BJ (cell line): ENCODE measurements at regions not wholly inside any gene's neighbourhood (a gene's known extent, or its start where the extent isn't known, plus 50 kb on each side); places are given as distances from the start of the nearest gene placed in this dataset.
"Not testable (repeated sequence)": the region's sequence is repeated elsewhere in the genome, so short reads cannot be mapped to it uniquely, and the experiment has no call there.

Experiments
- CTCF ChIA-PET: fragments of 350-600 bp; formaldehyde crosslinking; extraction: SDS; loops from one replicate; lab custom pipeline; 2021; ENCODE audit warnings: antibody characterized with exemption, inconsistent platforms; lab: Yijun Ruan, JAX
- POLR2A ChIA-PET: fragments of 300-600 bp; sonication (Branson Sonifier 250); formaldehyde crosslinking; extraction: SDS; loops from one replicate; lab custom pipeline; 2021; ENCODE audit warnings: antibody characterized with exemption; lab: Charles Lee
- DNase-seq: peaks from one replicate; pipeline ENCODE4 v3.0.0-alpha.2; 2011; ENCODE audit warnings: low read depth
- H3K27me3 ChIP-seq: 2 replicates; pipeline ENCODE4 v1.6.0; 2011; ENCODE audit warnings: low read length; ENCODE audit not compliant: control insufficient read depth, insufficient read depth
- H3K36me3 ChIP-seq: 2 replicates; pipeline ENCODE4 v1.5.1; 2011; ENCODE audit warnings: low read length; ENCODE audit not compliant: control insufficient read depth, insufficient read depth
- H3K4me3 ChIP-seq: 2 replicates; pipeline ENCODE4 v1.5.1; 2011; ENCODE audit warnings: low read depth, mild to moderate bottlenecking, control low read depth, low read length
- TF ChIP-seq, protein P1 (sequence below): IDR thresholded peaks from 2 replicates; pipeline ENCODE4 v1.5.1; 2011; ENCODE audit warnings: low read depth, mild to moderate bottlenecking, control low read depth, inconsistent platforms, low read length, moderate library complexity; ENCODE audit not compliant: insufficient read depth

- TF ChIP-seq, protein P1, sequence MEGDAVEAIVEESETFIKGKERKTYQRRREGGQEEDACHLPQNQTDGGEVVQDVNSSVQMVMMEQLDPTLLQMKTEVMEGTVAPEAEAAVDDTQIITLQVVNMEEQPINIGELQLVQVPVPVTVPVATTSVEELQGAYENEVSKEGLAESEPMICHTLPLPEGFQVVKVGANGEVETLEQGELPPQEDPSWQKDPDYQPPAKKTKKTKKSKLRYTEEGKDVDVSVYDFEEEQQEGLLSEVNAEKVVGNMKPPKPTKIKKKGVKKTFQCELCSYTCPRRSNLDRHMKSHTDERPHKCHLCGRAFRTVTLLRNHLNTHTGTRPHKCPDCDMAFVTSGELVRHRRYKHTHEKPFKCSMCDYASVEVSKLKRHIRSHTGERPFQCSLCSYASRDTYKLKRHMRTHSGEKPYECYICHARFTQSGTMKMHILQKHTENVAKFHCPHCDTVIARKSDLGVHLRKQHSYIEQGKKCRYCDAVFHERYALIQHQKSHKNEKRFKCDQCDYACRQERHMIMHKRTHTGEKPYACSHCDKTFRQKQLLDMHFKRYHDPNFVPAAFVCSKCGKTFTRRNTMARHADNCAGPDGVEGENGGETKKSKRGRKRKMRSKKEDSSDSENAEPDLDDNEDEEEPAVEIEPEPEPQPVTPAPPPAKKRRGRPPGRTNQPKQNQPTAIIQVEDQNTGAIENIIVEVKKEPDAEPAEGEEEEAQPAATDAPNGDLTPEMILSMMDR = no peak
- DNase-seq = no peak
- POLR2A ChIA-PET = no interaction called here
- Histone ChIP-seq H3K27me3 (no peaks in the 10 kb centered on the region), H3K36me3 (no peaks in the 10 kb centered on the region), H3K4me3 (no peak overlapping the region)
- CTCF ChIA-PET = interaction anchor here (0.6 to 1.6 kb wide), 4 partner anchors 13 to 193 kb away, joined by 3 to 6 read pairs (median 3); no protein-coding TSS in a partner anchor
Observed at GRCh38 chr2:142796588-142796987, 80.9 kb upstream of the KYNU start.

GRCh38 chr2:142796161-142796560 lies 81.3 kb upstream of the KYNU start:
- TF ChIP-seq, protein P1 = no peak
- no peaks in the 10 kb centered on the region for H3K27me3 ChIP-seq
- POLR2A ChIA-PET = no interaction called here
- CTCF ChIA-PET = interaction anchor here (0.6 to 1.6 kb wide), 4 partner anchors 12 to 193 kb away, joined by 3 to 6 read pairs (median 3); no protein-coding TSS in a partner anchor
- no peaks in the 10 kb centered on the region for H3K36me3 ChIP-seq
- no peak overlapping the region for H3K4me3 ChIP-seq
- DNase-seq = no peak

- CTCF ChIA-PET = interaction anchor here (1.6 kb wide), 1 partner anchor 185 kb away, joined by 5 read pairs; no protein-coding TSS in a partner anchor
- no peak for DNase-seq
- Histone ChIP-seq H3K4me3 (no peak overlapping the region), H3K36me3 (no peaks in the 10 kb centered on the region), H3K27me3 (no peaks in the 10 kb centered on the region)
- POLR2A ChIA-PET = no interaction called here
- TF ChIP-seq, protein P1 = no peak
Observed at GRCh38 chr2:142794850-142795249, 82.6 kb upstream of the KYNU start.

DNA sequence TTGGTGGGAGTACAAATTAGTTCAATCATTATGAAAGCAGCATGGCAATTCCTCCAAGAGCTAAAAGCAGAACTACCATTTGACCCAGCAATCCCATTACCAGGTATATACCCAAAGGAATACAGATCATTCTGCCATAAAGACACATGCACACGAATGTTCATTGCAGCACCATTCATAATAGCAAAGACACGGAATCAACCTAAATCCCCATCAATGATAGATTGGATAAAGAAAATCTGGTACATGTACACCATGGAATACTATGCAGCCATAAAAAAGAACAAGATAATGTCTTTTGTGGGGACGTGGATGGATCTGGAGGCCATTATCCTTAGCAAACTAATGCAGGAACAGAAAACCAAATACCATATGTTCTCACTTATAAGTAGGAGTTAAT lies 85.1 kb upstream of the KYNU start:
- H3K27me3 ChIP-seq, H3K4me3 ChIP-seq, CTCF ChIA-PET, H3K36me3 ChIP-seq, POLR2A ChIA-PET, DNase-seq: not testable (repeated sequence)

DNA sequence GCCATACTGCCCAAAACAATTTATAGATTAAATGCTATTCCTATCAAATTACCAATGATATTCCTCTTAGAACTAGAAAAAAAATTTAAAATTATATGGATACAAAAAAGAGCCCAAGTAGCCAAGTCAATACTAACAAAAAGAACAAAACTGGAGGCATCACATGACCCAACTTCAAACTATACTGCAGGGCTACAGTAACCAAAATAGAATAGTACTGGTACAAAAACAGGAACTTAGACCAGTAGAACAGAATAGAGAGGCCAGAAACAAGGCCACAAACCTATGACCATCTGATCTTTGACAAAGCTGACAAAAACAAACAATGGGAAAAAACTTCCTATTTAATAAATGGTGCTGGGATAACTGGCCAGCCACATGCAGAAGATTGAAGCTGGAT lies 86.1 kb upstream of the KYNU start:
- DNase-seq = no peak
- Histone ChIP-seq H3K27me3 (no peaks in the 10 kb centered on the region), H3K4me3 (no peak overlapping the region), H3K36me3 (no peaks in the 10 kb centered on the region)
- TF ChIP-seq, protein P1 = no peak
- ChIA-PET CTCF (no interaction called here), POLR2A (no interaction called here)
